NCI-H345 treated with DMSO at 0.1 percent for 48 hours (cell line): ENCODE measurements at regions not wholly inside any gene's neighbourhood (a gene's known extent, or its start where the extent isn't known, plus 50 kb on each side); places are given as distances from the start of the nearest gene placed in this dataset.
"Not testable (repeated sequence)": the region's sequence is repeated elsewhere in the genome, so short reads cannot be mapped to it uniquely, and the experiment has no call there.

Experiments used
- DNase-seq: peaks from one replicate; lab custom pipeline; 2025; ENCODE audit not compliant: unreplicated experiment; lab: John Stamatoyannopoulos, UW

- DNase-seq: no peak
Observed at GRCh38 chr10:131577178-131577555, 265.6 kb upstream of the TCERG1L start.

- DNase-seq: no peak
Observed at GRCh38 chr10:131577786-131578471, 266.4 kb upstream of the TCERG1L start.

GRCh38 chr10:131578472-131578970, 267.0 kb upstream of the TCERG1L start:
- DNase-seq: no peak

GRCh38 chr10:131579251-131580071, 267.9 kb upstream of the TCERG1L start:
- no peak for DNase-seq

- DNase-seq: peak; percentile 59
Observed at GRCh38 chr10:131580076-131580652, 268.6 kb upstream of the TCERG1L start.

- DNase-seq: no peak
Observed at GRCh38 chr10:131580674-131581073, 269.2 kb upstream of the TCERG1L start.

GRCh38 chr10:131581547-131581946, 270.0 kb upstream of the TCERG1L start:
- DNase-seq: not testable (repeated sequence)

- no peak for DNase-seq
Observed at GRCh38 chr10:131584287-131584686, 272.8 kb upstream of the TCERG1L start.

GRCh38 chr10:131585761-131586160, 274.2 kb upstream of the TCERG1L start:
- no peak for DNase-seq

- DNase-seq: no peak
Observed at GRCh38 chr10:131586958-131587357, 275.4 kb upstream of the TCERG1L start.

GRCh38 chr10:131587976-131588680, 276.6 kb upstream of the TCERG1L start:
- DNase-seq: no peak

GRCh38 chr10:131588704-131589220, 277.2 kb upstream of the TCERG1L start:
- DNase-seq: no peak

- no peak for DNase-seq
Observed at GRCh38 chr10:131590567-131590966, 279.0 kb upstream of the TCERG1L start.

GRCh38 chr10:131591936-131592335, 280.4 kb upstream of the TCERG1L start:
- DNase-seq: no peak

- DNase-seq: no peak
Observed at GRCh38 chr10:131609176-131609575, 291.6 kb upstream of the PPP2R2D start.

- no peak for DNase-seq
Observed at GRCh38 chr10:131615150-131615549, 285.7 kb upstream of the PPP2R2D start.

GRCh38 chr10:131616040-131616439, 284.8 kb upstream of the PPP2R2D start:
- DNase-seq: no peak

GRCh38 chr10:131617113-131617858, 283.5 kb upstream of the PPP2R2D start:
- no peak for DNase-seq

GRCh38 chr10:131618587-131619267, 282.1 kb upstream of the PPP2R2D start:
- no peak for DNase-seq

- DNase-seq: no peak
Observed at GRCh38 chr10:131620314-131620713, 280.5 kb upstream of the PPP2R2D start.
